Stimulated activated memory B cell treated with anti-CD40 and anti-IgM and Interleukin-4, amounts not matched to agents 10 μg/mL and 1 μg/mL and 100 μg/mL, for 72 hours (primary cell): ENCODE measurements at regions not wholly inside any gene's neighbourhood (a gene's known extent, or its start where the extent isn't known, plus 50 kb on each side); places are given as distances from the start of the nearest gene placed in this dataset.

ENCODE experiments used
- ATAC-seq: fragments of 150-1000 bp; cut with Tn5 transposase; 2 replicates; pipeline ENCODE4 v1.10.0; 2021
- H3K27ac Mint-ChIP-seq: one replicate; pipeline ENCODE4 v1.8.0; 2022; ENCODE audit warnings: mild to moderate bottlenecking, mixed read lengths
- H3K27me3 Mint-ChIP-seq: one replicate; pipeline ENCODE4 v1.8.0; 2022; ENCODE audit warnings: mixed read lengths
- H3K36me3 Mint-ChIP-seq: one replicate; pipeline ENCODE4 v1.8.0; 2022; ENCODE audit warnings: mixed read lengths
- H3K4me1 Mint-ChIP-seq: one replicate; pipeline ENCODE4 v1.8.0; 2022; ENCODE audit warnings: mixed read lengths
- H3K4me3 Mint-ChIP-seq: one replicate; pipeline ENCODE4 v1.8.0; 2022; ENCODE audit warnings: mild to moderate bottlenecking, moderate library complexity, mixed read lengths
- H3K9me3 Mint-ChIP-seq: one replicate; pipeline ENCODE4 v1.8.0; 2022; ENCODE audit warnings: mixed read lengths

- Mint-ChIP-seq H3K9me3 (peaks cover 6% of the 10 kb centered on the region), H3K36me3 (no peaks in the 10 kb centered on the region), H3K4me3 (no peak overlapping the region), H3K4me1 (no peaks in the 10 kb centered on the region), H3K27me3 (no peaks in the 10 kb centered on the region), H3K27ac (no peak overlapping the region)
- no peak for ATAC-seq
Measured at GRCh38 chr11:15696069-15696468, 581.3 kb downstream of the INSC start.

GRCh38 chr11:15697437-15698236 is 582.9 kb downstream of the INSC start:
- Mint-ChIP-seq H3K4me3 (no peak overlapping the region), H3K27ac (no peak overlapping the region), H3K36me3 (no peaks in the 10 kb centered on the region), H3K4me1 (no peaks in the 10 kb centered on the region), H3K9me3 (peaks cover 8% of the 10 kb centered on the region), H3K27me3 (no peaks in the 10 kb centered on the region)
- peak; percentile 9 for ATAC-seq

- no peak for ATAC-seq
- Mint-ChIP-seq H3K36me3 (no peaks in the 10 kb centered on the region), H3K4me3 (no peak overlapping the region), H3K27me3 (no peaks in the 10 kb centered on the region), H3K27ac (no peak overlapping the region), H3K4me1 (no peaks in the 10 kb centered on the region), H3K9me3 (peaks cover 8% of the 10 kb centered on the region)
Measured at GRCh38 chr11:15698855-15699254, 584.1 kb downstream of the INSC start.

GRCh38 chr11:15699978-15700377 is 585.3 kb downstream of the INSC start:
- Mint-ChIP-seq H3K4me3 (no peak overlapping the region), H3K9me3 (peaks cover 8% of the 10 kb centered on the region), H3K27ac (no peak overlapping the region), H3K36me3 (no peaks in the 10 kb centered on the region), H3K4me1 (no peaks in the 10 kb centered on the region), H3K27me3 (no peaks in the 10 kb centered on the region)
- no peak for ATAC-seq

- no peaks in the 10 kb centered on the region for H3K4me1 Mint-ChIP-seq
- no peaks in the 10 kb centered on the region for H3K27me3 Mint-ChIP-seq
- ATAC-seq = no peak
Measured at GRCh38 chr11:15700456-15700855, 585.7 kb downstream of the INSC start.

GRCh38 chr11:15704064-15704463 is 589.3 kb downstream of the INSC start:
- no peak overlapping the region for H3K27ac Mint-ChIP-seq
- H3K27me3 Mint-ChIP-seq = no peaks in the 10 kb centered on the region
- H3K9me3 Mint-ChIP-seq = peaks cover 9% of the 10 kb centered on the region
- no peaks in the 10 kb centered on the region for H3K4me1 Mint-ChIP-seq
- no peaks in the 10 kb centered on the region for H3K36me3 Mint-ChIP-seq
- ATAC-seq = no peak
- no peak overlapping the region for H3K4me3 Mint-ChIP-seq

More at GRCh38 chr11:15700456-15700855, 585.7 kb downstream of the INSC start:
- no peak overlapping the region for H3K4me3 Mint-ChIP-seq
- H3K9me3 Mint-ChIP-seq = peaks cover 6% of the 10 kb centered on the region
- H3K36me3 Mint-ChIP-seq = no peaks in the 10 kb centered on the region
- no peak overlapping the region for H3K27ac Mint-ChIP-seq

GRCh38 chr11:15704556-15704955 is 589.8 kb downstream of the INSC start:
- no peaks in the 10 kb centered on the region for H3K36me3 Mint-ChIP-seq
- H3K4me1 Mint-ChIP-seq = no peaks in the 10 kb centered on the region
- H3K4me3 Mint-ChIP-seq = no peak overlapping the region
- ATAC-seq = no peak
- H3K27ac Mint-ChIP-seq = no peak overlapping the region
- H3K27me3 Mint-ChIP-seq = no peaks in the 10 kb centered on the region
- peaks cover 9% of the 10 kb centered on the region for H3K9me3 Mint-ChIP-seq

GRCh38 chr11:15705891-15706290 is 591.2 kb downstream of the INSC start:
- peaks cover 7% of the 10 kb centered on the region for H3K9me3 Mint-ChIP-seq
- no peak overlapping the region for H3K27ac Mint-ChIP-seq
- H3K4me3 Mint-ChIP-seq = no peak overlapping the region
- no peaks in the 10 kb centered on the region for H3K4me1 Mint-ChIP-seq
- ATAC-seq = no peak
- H3K36me3 Mint-ChIP-seq = no peaks in the 10 kb centered on the region
- H3K27me3 Mint-ChIP-seq = no peaks in the 10 kb centered on the region

GRCh38 chr11:15707194-15707593 is 592.5 kb downstream of the INSC start:
- Mint-ChIP-seq H3K4me1 (no peaks in the 10 kb centered on the region), H3K36me3 (no peaks in the 10 kb centered on the region), H3K9me3 (peaks cover 7% of the 10 kb centered on the region)

GRCh38 chr11:15707971-15708370 is 593.2 kb downstream of the INSC start:
- no peak for ATAC-seq

More at GRCh38 chr11:15707194-15707593, 592.5 kb downstream of the INSC start:
- ATAC-seq = no peak
- Mint-ChIP-seq H3K4me3 (no peak overlapping the region), H3K27me3 (no peaks in the 10 kb centered on the region), H3K27ac (no peak overlapping the region)

GRCh38 chr11:15710580-15711275 is 596.0 kb downstream of the INSC start:
- H3K4me1 Mint-ChIP-seq = no peaks in the 10 kb centered on the region
- no peaks in the 10 kb centered on the region for H3K36me3 Mint-ChIP-seq
- H3K27me3 Mint-ChIP-seq = no peaks in the 10 kb centered on the region
- peaks cover 5% of the 10 kb centered on the region for H3K9me3 Mint-ChIP-seq
- H3K4me3 Mint-ChIP-seq = no peak overlapping the region
- ATAC-seq = no peak
- H3K27ac Mint-ChIP-seq = no peak overlapping the region

More at GRCh38 chr11:15707971-15708370, 593.2 kb downstream of the INSC start:
- Mint-ChIP-seq H3K9me3 (peaks cover 5% of the 10 kb centered on the region), H3K27me3 (no peaks in the 10 kb centered on the region), H3K27ac (no peak overlapping the region), H3K36me3 (no peaks in the 10 kb centered on the region), H3K4me3 (no peak overlapping the region), H3K4me1 (no peaks in the 10 kb centered on the region)

- ATAC-seq = no peak
- Mint-ChIP-seq H3K9me3 (peaks cover 5% of the 10 kb centered on the region), H3K27ac (no peak overlapping the region), H3K4me1 (no peaks in the 10 kb centered on the region), H3K27me3 (no peaks in the 10 kb centered on the region), H3K4me3 (no peak overlapping the region), H3K36me3 (no peaks in the 10 kb centered on the region)
Measured at GRCh38 chr11:15711311-15711710, 596.6 kb downstream of the INSC start.

- Mint-ChIP-seq H3K36me3 (no peaks in the 10 kb centered on the region), H3K9me3 (no peaks in the 10 kb centered on the region), H3K4me1 (no peaks in the 10 kb centered on the region), H3K27me3 (no peaks in the 10 kb centered on the region), H3K27ac (no peak overlapping the region), H3K4me3 (no peak overlapping the region)
- no peak for ATAC-seq
Measured at GRCh38 chr11:15714641-15715399, 600.1 kb downstream of the INSC start.

- Mint-ChIP-seq H3K27me3 (no peaks in the 10 kb centered on the region), H3K9me3 (no peaks in the 10 kb centered on the region), H3K4me3 (no peak overlapping the region), H3K27ac (no peak overlapping the region), H3K4me1 (no peaks in the 10 kb centered on the region), H3K36me3 (no peaks in the 10 kb centered on the region)
- no peak for ATAC-seq
Measured at GRCh38 chr11:15716550-15716949, 601.8 kb downstream of the INSC start.

GRCh38 chr11:15720460-15720859 is 605.7 kb downstream of the INSC start:
- H3K9me3 Mint-ChIP-seq = no peaks in the 10 kb centered on the region
- no peaks in the 10 kb centered on the region for H3K27me3 Mint-ChIP-seq
- ATAC-seq = no peak
- H3K4me3 Mint-ChIP-seq = no peak overlapping the region
- no peaks in the 10 kb centered on the region for H3K36me3 Mint-ChIP-seq
- H3K27ac Mint-ChIP-seq = no peak overlapping the region
- H3K4me1 Mint-ChIP-seq = no peaks in the 10 kb centered on the region
